ENCODE measurements at regions not wholly inside any gene's neighbourhood (a gene's known extent, or its start where the extent isn't known, plus 50 kb on each side); places are given as distances from the start of the nearest gene placed in this dataset.

DNA sequence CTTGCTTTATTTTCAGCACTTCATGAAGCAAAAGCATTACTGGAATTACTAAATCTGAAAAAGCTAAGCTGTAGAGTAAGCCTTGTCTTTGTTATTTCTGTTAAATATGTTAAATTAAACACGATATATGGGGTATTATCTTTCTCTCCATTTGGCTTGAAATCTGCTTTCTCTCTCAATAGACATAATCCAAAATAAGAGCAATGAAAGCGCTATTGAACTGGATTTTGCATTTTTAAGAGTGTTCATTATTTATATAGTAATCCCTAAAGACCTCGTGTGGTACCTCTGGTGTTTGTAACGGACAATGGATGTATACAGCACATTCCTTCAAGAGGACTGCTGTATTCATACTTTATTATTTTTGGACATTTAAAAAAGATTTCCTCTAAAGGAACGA is 91.5 kb upstream of the KCNE2 start:
- no peak for TF ChIP-seq ARNT (IDR thresholded peaks at IDR 0.05)
- no peak for TF ChIP-seq NFRKB (IDR thresholded peaks at IDR 0.05)
- no peak for TF ChIP-seq BHLHE40 (IDR thresholded peaks at IDR 0.05; ENCODE audit: borderline replicate concordance)
- TF ChIP-seq SP1 (IDR thresholded peaks at IDR 0.05), result no peak
- TF ChIP-seq FOXA1 (IDR thresholded peaks at IDR 0.05), result no peak
- TF ChIP-seq HDGF (IDR thresholded peaks at IDR 0.05; ENCODE audit: borderline replicate concordance), result no peak
